Fibroblast of pulmonary artery (primary cell): ENCODE measurements at regions not wholly inside any gene's neighbourhood (a gene's known extent, or its start where the extent isn't known, plus 50 kb on each side); places are given as distances from the start of the nearest gene placed in this dataset.

Experiments used
- DNase-seq: peaks from one replicate; pipeline ENCODE4 v3.0.0-alpha.2; 2010; ENCODE audit warnings: low read depth
- H3K4me3 ChIP-seq: replicated peaks from 2 replicates; pipeline ENCODE4 v1.5.1; 2011; ENCODE audit warnings: low read depth, mild to moderate bottlenecking, control low read depth, low read length, moderate library complexity
- TF ChIP-seq, protein P1 (sequence below): IDR thresholded peaks from 2 replicates; pipeline ENCODE4 v1.5.1; 2011; ENCODE audit warnings: mild to moderate bottlenecking, control low read depth, low read length, inconsistent platforms; ENCODE audit errors: missing control alignments

DNA sequence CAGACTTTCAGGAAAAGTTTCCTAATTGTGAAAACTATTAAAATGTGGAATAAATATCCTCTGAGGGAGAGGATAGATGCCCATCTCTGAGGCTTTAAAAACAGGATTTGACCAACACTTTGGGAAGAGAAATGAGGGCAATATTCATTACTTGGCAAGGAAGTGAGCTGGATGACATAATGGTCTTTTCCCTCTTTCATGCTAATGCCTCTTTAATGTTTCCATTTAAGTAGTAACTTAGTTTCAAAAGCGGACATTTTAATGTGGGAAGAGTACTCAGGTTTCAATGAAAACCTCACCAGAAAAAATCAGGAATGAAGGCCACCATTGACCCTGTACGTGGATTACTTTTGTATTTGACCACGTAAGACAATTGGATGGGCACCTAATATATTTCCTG is 503.3 kb downstream of the ANKRD50 start:
- no peak for DNase-seq
- TF ChIP-seq, protein P1, sequence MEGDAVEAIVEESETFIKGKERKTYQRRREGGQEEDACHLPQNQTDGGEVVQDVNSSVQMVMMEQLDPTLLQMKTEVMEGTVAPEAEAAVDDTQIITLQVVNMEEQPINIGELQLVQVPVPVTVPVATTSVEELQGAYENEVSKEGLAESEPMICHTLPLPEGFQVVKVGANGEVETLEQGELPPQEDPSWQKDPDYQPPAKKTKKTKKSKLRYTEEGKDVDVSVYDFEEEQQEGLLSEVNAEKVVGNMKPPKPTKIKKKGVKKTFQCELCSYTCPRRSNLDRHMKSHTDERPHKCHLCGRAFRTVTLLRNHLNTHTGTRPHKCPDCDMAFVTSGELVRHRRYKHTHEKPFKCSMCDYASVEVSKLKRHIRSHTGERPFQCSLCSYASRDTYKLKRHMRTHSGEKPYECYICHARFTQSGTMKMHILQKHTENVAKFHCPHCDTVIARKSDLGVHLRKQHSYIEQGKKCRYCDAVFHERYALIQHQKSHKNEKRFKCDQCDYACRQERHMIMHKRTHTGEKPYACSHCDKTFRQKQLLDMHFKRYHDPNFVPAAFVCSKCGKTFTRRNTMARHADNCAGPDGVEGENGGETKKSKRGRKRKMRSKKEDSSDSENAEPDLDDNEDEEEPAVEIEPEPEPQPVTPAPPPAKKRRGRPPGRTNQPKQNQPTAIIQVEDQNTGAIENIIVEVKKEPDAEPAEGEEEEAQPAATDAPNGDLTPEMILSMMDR, result no peak
- H3K4me3 ChIP-seq, result no peak overlapping the region

DNA sequence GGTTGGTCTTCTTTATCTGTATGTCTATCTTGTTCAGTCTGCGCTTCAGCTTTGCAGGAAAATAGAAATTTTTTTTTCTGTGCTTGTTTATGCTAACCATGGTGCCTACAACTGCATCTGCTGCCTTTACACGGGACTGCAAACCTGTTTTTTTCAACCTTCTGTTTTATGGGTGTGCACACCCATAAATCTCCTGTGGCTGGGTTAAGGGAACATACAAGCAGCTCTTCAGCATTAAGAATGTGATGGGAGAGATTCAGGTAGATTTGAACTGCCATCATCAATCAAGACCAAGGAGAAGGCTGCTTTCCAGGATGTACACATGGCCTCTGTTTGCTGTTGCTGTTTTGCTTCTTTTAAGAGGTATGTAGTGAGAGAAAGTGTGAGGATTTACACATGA is 502.9 kb downstream of the ANKRD50 start:
- TF ChIP-seq, protein P1, result no peak
- no peak for DNase-seq
- H3K4me3 ChIP-seq, result no peak overlapping the region

DNA sequence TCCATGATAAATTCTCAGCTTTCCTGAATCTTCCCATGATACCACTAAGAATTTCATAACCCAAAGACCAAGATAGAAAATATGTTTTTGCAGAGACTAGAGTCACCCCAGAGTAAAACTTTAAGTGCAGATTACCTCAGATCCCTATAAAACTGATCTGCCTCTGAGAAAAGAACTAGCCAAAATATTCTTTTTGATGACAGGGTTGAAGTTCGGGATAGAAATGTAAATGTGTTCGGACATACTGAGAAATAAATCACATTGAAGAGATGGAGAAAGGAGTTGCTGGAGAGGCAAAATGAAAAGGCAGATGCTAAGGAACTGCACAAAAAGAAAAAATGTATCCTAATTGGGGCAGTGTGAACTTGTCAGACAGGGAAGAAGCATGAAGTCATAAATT is 501.8 kb downstream of the ANKRD50 start:
- no peak overlapping the region for H3K4me3 ChIP-seq
- TF ChIP-seq, protein P1, result no peak
- DNase-seq, result no peak

DNA sequence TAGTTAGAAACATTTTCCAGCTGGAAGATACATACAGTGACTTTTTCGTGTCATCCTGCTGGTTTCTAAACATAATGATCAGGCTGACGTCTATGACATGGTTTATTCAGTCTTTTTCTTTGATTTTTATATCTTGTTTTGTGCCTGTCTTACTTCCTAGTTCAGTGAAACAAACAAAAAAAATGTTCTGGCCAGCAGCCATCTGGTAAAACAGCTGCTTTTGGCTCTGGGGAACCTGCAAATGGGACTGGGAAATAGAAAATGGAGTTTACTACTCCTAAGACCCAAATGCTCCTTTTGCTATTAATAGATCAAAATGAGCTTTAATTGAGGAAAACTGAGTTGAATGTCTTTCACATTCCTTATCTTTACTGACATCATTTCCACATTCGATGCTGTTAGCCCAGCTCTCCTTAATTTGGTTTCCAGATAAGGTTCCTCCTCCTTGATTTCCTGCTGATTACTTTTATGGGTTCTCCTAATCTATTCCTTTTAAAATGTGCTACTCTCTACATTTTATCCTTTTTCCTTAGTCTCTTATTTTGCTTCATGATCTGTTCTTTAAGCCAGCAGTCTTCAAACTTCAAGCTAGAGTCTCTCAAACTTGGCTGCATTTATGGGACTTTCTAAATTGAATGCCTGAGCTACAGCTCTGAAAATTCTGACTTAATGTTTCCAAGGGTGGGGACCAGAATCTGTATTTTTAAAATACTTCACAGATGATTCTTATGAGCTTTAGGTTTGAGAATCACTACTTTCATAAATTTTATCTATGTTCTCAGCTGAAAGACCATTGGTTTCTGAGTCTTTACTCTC is 499.5 kb downstream of the ANKRD50 start:
- H3K4me3 ChIP-seq, result no peak overlapping the region
- TF ChIP-seq, protein P1, result no peak
- peak; percentile 69 for DNase-seq

DNA sequence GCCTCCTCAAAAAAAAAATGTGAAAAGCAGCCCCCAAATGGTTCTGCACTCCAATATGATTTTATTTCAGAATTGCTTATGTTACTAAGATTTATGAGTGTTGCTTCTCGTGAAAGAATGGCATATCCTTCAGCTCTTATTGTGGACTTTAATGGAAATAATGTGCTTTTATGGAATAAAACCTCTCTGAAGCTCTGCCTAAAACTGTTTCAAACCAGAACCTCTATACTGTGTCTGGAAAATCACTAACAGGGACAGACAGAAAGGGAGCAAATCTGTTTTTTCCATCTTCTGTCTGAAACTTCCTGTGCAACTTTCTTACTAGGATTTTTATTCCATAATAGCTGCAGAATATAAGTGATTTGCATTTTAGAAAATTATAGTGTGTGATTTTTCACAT is 493.1 kb downstream of the ANKRD50 start:
- no peak overlapping the region for H3K4me3 ChIP-seq
- TF ChIP-seq, protein P1, result no peak
- DNase-seq, result no peak

DNA sequence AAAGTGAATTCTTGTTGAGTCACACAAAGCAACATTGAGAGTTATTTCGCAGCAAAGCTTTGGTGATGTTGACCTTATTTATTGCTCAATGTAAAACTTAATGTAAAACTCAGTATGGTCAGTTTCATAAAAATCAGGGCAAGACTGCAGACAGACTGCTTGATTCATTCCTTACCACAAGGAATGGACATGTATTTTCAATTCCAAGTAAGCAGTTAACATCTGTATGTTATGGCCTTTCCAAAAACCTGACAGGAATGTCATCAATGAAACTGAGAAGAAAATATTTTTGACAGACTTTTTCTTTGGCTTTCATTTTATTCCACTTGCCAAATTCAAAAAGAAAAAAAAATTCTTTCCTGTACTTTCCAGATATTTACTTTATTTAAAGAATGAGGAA is 488.3 kb downstream of the ANKRD50 start:
- TF ChIP-seq, protein P1, result no peak
- H3K4me3 ChIP-seq, result no peak overlapping the region
- DNase-seq, result no peak

DNA sequence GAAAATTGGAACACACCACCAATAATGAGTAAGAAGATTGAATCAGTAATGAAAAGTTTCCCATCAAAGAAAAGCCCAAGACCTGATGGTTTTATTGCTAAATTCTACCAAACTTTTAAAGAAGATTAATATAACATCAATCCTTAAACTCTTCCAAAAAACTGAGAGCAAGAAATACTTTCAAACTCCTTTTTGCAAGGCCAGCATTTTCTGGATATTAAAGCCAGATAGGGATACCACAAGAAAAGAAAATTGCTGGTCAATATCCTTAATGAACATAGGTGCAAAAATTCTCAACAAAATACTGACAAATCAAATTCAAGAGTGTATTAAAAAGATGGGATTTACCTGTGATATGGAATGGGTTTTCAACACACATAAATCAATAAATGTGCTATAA is 484.6 kb downstream of the ANKRD50 start:
- TF ChIP-seq, protein P1, result no peak
- no peak overlapping the region for H3K4me3 ChIP-seq
- no peak for DNase-seq
